Stimulated activated CD4-positive, alpha-beta T cell treated with anti-CD3 and anti-CD28 coated beads, Interleukin-2, amount 100 ng/mL, for 48 hours (primary cell): ENCODE measurements at regions not wholly inside any gene's neighbourhood (a gene's known extent, or its start where the extent isn't known, plus 50 kb on each side); places are given as distances from the start of the nearest gene placed in this dataset.

Experiments used
- DNase-seq, 2 donors: peaks; one replicate each; pipeline ENCODE4 v3.0.0-alpha.2; 2020

DNA sequence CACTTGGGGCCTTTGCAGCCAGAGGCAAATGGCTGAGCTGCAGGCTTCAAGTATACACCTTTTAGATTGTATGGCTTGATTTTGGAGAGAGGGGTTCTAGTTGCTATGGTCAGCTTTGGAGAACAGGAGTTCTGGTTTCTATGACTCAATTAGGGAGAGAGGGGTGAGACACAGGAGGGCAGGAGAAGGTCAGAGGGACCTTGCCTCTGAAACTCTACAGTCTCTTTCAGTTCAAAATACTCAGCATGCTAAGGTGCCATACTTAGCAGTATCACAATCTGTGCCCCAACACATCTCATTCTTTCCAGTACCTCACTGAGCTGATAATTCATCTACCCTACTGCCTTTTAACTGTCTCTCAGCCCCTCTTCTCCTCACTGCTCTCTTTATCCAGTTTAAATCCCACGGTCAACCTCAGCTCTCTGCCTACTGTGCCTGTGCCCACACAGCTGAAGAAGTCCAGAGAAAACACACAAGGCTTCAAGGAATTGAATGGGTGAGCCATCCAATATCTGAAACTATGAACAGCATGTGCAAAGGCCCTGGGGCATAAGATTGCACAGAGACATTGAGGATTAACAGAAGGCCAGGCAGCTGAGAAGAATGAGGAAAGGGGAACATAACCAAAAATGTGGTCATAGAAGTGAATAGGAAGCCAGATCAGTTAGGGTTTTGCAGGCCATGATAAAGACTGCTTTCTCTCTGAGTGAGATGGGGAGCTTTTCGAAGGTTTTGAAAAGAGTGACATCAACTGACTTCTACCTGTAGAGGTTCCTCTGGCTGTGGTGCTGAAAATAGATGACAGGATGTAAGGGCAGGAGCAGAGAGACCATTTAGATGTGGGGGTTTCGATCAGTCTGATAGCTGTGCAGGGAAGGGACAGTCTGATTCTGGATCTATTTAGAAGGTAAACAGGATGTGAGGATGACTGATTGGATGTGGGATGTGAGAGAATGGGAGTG, 54.5 kb upstream of the C3orf80 start:
- DNase-seq: no peak

GRCh38 chr3:160171813-160172212, 53.4 kb upstream of the C3orf80 start:
- DNase-seq: no peak

DNA sequence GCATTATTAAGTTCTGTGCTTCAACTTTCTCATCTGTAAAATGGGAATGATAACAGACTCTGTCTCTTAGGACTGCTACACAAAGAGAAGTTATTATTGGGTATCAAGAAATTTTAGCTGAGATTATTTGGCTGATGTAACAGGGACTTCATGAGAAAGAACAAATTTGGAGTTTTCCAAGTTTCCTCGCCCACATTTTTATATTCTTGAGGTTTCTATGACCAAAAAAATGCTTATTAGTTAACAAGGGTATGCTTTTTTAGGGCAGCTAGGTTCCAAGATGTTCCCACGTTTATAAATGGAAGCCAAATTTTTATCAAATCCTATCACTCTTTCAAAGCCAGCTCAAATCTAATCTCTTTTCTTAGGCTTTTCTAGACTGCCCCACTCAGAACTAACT, 50.6 kb upstream of the C3orf80 start:
- no peak for DNase-seq
